HG03442 (cell line): ENCODE measurements at regions not wholly inside any gene's neighbourhood (a gene's known extent, or its start where the extent isn't known, plus 50 kb on each side); places are given as distances from the start of the nearest gene placed in this dataset.

Source experiments
- ATAC-seq: cut with Tn5 transposase; IDR thresholded peaks from one replicate; pipeline ENCODE4 v1.9.1; 2021; ENCODE audit warnings: mild to moderate bottlenecking, moderate library complexity; ENCODE audit not compliant: unreplicated experiment

GRCh38 chr18:55863876-55864275 lies 275.9 kb upstream of the TCF4 start:
- no peak for ATAC-seq

DNA sequence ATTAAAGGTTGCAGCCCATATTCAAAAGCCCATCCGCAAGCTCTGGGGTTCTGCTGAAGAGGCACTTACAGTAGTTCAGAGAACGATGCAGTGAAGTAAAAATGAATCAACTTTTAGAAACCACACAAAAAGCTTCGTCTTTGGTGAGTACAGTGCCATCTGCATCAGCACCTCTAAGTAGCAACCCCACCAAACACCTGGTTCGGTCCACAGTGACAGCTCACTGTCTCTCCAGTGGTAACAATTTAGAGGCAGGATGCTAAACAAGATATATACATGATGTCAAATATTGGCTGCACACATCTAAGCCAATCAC lies 275.4 kb upstream of the TCF4 start:
- no peak for ATAC-seq

GRCh38 chr18:55862693-55863390 lies 274.9 kb upstream of the TCF4 start:
- no peak for ATAC-seq

GRCh38 chr18:55861266-55861665 lies 273.3 kb upstream of the TCF4 start:
- no peak for ATAC-seq

- no peak for ATAC-seq
These were observed 270.9 kb upstream of the TCF4 start for GRCh38 chr18:55858661-55859515.

GRCh38 chr18:55857956-55858355 lies 270.0 kb upstream of the TCF4 start:
- no peak for ATAC-seq

DNA sequence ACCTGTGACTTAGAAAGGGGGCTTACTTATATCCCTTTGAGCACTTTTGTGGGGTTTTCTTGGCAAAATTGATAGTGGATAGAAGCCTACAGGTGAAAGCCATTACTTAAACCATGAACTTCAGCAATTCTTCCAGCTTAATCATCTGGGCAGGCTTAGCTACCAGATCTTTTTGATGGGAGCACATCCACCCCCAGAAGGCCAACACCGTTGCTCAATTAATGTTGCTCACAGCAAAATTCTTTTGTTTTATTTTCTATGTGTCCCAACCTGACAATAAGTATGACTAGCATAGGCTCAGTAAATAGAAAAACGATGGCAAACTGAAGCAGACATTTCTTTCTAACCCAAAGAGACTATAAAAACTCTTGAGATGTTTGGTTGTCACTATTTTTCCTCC lies 269.4 kb upstream of the TCF4 start:
- ATAC-seq = no peak

DNA sequence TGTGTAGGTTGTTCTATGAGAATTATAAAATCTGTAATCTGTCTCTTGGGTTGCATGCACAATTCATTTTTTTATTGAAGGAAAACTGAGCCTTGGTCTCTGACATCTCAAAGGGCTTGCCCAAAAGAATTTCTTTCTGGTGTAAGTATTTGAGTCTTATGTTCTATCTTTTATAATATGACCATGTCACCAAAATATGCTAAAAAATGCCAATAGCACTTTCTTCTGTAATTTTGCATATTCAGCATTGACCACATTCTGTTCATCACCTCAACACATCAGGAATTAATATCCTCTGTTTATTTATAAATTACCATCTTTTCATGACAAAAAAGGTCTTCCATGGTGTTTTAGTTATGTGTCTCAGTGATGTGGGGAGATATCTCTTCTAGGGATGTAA lies 268.7 kb upstream of the TCF4 start:
- ATAC-seq = no peak

DNA sequence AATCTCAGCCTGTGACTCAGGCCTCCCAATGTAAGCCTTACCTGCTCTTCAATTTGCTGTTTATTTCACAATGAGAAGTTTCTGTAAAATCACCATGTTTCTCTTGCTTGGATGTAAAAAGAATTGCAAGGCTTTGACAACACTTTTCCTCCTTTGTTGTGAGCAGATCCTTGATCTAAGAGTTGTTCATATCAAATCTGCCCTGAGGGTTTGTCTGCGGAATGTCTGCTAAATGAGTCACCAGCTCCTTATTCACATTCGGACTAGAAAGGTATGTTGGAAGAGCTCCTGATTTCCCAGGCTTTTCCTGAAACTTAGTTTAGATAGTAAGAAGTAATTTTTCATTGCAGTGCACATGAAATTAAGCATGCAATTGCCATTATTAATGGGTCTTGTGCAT lies 268.2 kb upstream of the TCF4 start:
- no peak for ATAC-seq

- ATAC-seq = no peak
These were observed 265.3 kb upstream of the TCF4 start for GRCh38 chr18:55853268-55853667.

DNA sequence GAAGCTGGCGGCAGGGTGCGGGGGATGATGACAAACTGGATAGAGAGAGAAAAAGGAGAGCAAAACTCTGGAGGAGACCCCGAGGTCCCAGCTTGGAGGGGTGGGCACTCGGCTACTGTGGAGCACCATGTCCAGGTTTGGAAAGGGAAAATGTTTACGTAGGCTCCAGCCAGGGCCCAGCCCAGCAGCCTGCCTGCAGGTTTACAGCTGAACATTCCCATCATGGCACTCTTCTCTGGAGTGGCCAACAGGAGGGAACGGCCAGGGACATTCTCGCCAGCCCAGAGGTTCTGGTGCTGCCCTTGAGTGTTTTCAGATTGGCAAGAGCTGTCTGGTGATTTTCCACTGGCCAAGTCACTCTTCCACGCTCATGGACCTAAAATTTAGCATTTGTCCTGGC lies 262.9 kb upstream of the TCF4 start:
- ATAC-seq = no peak

DNA sequence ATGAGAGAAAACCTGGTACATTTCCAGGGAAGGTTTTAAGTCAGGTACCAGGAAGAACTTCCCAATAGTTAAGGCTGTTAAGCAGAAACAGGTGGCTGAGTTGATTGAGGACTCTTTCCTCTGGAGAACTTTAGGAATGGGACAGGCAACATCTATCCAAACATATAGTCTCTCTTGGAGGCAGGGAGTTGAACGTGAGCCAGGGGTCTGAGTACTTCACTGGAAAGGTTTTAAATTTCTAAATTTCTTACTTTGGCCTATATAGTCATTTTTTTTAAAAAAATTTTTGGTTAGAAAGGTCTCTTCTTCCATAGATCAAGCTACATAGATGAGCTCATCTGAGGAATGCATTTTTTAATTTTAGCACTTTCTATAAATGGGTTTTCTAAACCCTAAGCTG lies 261.4 kb upstream of the TCF4 start:
- ATAC-seq = no peak

DNA sequence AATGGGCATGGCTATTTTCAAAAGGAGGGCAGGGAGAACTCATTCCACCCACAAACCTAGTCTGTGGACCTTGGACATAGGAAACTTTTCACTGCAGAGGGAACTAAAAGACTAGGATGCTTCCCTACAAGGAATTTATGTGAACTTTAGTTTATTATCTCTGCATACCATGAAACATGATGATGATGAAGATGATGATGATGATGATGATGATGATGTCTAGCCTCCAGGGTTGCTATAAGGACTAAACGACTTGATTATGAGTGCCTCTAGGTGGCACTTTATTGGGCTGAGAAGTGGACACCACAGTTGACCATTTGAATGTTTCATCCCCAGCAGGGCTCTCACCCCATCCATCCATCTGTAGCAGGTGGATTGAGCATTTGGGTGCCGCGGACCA lies 260.0 kb upstream of the TCF4 start:
- no peak for ATAC-seq

DNA sequence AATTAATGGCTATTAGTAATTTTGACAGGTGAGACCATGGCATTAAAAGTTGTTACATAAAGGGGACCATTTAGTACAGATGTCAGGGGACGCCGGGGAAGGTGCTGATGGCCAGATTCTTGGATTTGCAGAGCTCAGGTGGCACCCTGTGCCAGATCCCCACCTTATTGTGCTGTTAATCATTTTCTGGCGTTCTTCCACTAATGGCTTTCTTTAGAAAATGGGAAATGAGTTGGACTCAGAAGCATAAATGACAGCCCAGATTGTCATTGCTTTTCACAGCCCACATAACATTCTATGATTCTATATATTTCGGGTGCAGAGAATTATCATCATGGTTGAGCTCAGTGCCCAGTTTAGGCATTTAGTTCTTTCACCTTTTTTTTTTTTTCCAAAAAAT lies 257.2 kb upstream of the TCF4 start:
- no peak for ATAC-seq

DNA sequence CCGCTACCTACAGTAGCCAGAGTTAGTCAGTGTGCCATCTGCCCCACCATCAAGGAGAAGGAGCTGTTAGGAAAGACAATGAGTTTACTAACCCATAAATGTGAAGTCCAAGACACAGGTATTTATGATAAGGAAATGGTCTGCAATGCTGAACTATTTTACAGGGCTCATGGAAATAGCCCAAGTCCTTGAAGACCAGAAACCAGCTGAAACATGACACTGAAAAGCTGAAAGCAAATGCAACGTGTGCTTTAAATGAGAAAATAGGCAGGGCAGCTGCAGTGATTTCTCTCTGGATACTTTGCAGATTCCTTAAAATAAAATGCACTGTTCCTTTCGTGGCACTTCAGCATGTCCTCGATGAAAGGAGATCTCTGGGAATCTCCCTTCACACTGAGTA lies 256.4 kb upstream of the TCF4 start:
- no peak for ATAC-seq

- no peak for ATAC-seq
These were observed 253.3 kb upstream of the TCF4 start for GRCh38 chr18:55841314-55841713.

- ATAC-seq = no peak
These were observed 252.7 kb upstream of the TCF4 start for GRCh38 chr18:55840601-55841170.

- ATAC-seq = no peak
These were observed 251.4 kb upstream of the TCF4 start for GRCh38 chr18:55839343-55839742.

GRCh38 chr18:55838841-55839240 lies 250.8 kb upstream of the TCF4 start:
- ATAC-seq = no peak

- no peak for ATAC-seq
These were observed 250.3 kb upstream of the TCF4 start for GRCh38 chr18:55838319-55838718.

DNA sequence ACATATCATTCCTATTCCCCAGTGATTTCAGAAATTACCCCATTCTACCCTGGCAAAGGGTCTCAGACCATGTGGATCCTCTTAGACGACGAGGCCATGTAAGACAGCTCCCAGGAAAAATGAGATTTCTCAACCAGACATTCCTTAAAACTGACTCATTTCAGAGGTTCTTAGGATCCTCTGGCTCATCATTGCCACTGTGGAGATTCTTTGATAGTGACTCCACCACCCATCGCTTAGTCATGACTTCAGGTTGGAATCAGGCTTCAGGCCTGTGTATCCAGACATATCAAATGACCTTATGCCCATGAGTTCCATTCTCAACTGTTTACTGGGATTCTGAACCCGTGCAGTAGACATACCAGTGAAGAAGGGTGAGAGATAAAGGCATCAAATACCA lies 245.6 kb upstream of the TCF4 start:
- no peak for ATAC-seq

- ATAC-seq = no peak
These were observed 242.6 kb upstream of the TCF4 start for GRCh38 chr18:55830544-55830943.
